GM12892 (cell line): ENCODE measurements at regions not wholly inside any gene's neighbourhood (a gene's known extent, or its start where the extent isn't known, plus 50 kb on each side); places are given as distances from the start of the nearest gene placed in this dataset.
A peak's percentile ranks its signal among the peaks of the same experiment; 100 is the strongest.

Experiments
- POLR2A ChIP-seq: IDR thresholded peaks from 2 replicates; pipeline ENCODE4 v1.6.1; 2011; ENCODE audit warnings: low read depth, low read length, control low read depth
- POLR2AphosphoS5 ChIP-seq: IDR thresholded peaks from 2 replicates; pipeline ENCODE4 v1.6.1; 2011; ENCODE audit warnings: low read depth, low read length, control low read depth
- TAF1 ChIP-seq: IDR thresholded peaks from 2 replicates; pipeline ENCODE4 v1.6.1; 2011; ENCODE audit warnings: low read depth, mild to moderate bottlenecking, control low read depth, low read length, borderline replicate concordance

DNA sequence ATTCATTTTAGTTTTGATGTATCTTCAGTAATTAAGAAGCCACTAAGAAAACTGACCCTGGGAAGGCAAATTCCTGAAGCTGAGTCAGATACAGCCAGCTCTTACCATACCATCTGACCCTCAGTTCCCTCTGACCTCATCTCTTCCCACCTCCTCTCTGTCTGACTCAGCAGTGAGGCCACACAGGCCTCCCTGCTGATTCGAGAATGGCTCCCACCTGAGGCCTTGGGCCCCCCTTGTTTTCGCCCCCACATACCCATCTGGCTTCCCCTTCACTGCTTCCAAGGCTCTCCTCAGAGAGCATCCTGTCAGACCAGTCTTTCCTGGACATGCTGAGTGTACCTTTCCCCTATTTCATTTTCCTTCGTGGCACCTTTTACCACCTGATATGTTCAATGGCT is 71.0 kb upstream of the CYP1B1 start:
- TF ChIP-seq POLR2A: no peak
- TF ChIP-seq POLR2AphosphoS5: peak; percentile 20; the same call in 1 of the 2 replicates
- no peak for TF ChIP-seq TAF1
